Caco-2 (cell line): ENCODE measurements at regions not wholly inside any gene's neighbourhood (a gene's known extent, or its start where the extent isn't known, plus 50 kb on each side); places are given as distances from the start of the nearest gene placed in this dataset.

Experiments
- BruUV-seq: library from RNA; stranded (reverse); fragments of 400-500 nt; replicated peaks from 2 replicates; lab custom pipeline; 2021; lab: Mats Ljungman, UMichigan
- CTCF ChIA-PET: fragments of 300-600 bp; sonication (Branson Sonifier 250); formaldehyde crosslinking; loops from one replicate; lab custom pipeline; 2022; ENCODE audit warnings: antibody characterized with exemption; lab: Charles Lee
- POLR2A ChIA-PET: fragments of 300-600 bp; sonication (Branson Sonifier 250); formaldehyde crosslinking; loops from one replicate; lab custom pipeline; 2022; ENCODE audit warnings: antibody characterized with exemption; lab: Charles Lee
- DNase-seq, 2 experiments: peaks; one replicate each; pipeline versions ENCODE4 v3.0.0 to v3.0.0-alpha.2; 2020 to 2022
- H3K27me3 ChIP-seq: replicated peaks from 2 replicates; pipeline ENCODE4 v1.6.0; 2011; ENCODE audit warnings: low read length; ENCODE audit not compliant: control insufficient read depth, insufficient read depth
- H3K36me3 ChIP-seq: 2 replicates; pipeline ENCODE4 v1.5.1; 2011; ENCODE audit warnings: low read length; ENCODE audit not compliant: control insufficient read depth, insufficient read depth
- H3K4me1 ChIP-seq: fragments of 250-450 bp; sonication (Bioruptor Pico); 2 replicates; pipeline ENCODE4 v1.5.1; 2020; ENCODE audit warnings: mild to moderate bottlenecking
- H3K4me3 ChIP-seq: 2 replicates; pipeline ENCODE4 v1.5.1; 2011; ENCODE audit warnings: low read depth, mild to moderate bottlenecking, control low read depth, low read length
- H3K9me3 ChIP-seq: fragments of 250-450 bp; sonication (Bioruptor Pico); 2 replicates; pipeline ENCODE4 v1.5.1; 2020; ENCODE audit warnings: mild to moderate bottlenecking, moderate library complexity
- H3K27ac Mint-ChIP-seq: one replicate; pipeline ENCODE4 v1.8.0; 2022; ENCODE audit warnings: mixed read lengths; ENCODE audit not compliant: unreplicated experiment
- H3K27me3 Mint-ChIP-seq: one replicate; pipeline ENCODE4 v1.8.0; 2022; ENCODE audit warnings: mixed read lengths; ENCODE audit not compliant: insufficient read depth, unreplicated experiment
- H3K36me3 Mint-ChIP-seq: one replicate; pipeline ENCODE4 v1.8.0; 2022; ENCODE audit warnings: mild to moderate bottlenecking, mixed read lengths; ENCODE audit not compliant: insufficient read depth, unreplicated experiment
- H3K4me1 Mint-ChIP-seq: one replicate; pipeline ENCODE4 v1.8.0; 2022; ENCODE audit warnings: low read depth, mixed read lengths; ENCODE audit not compliant: unreplicated experiment
- H3K4me3 Mint-ChIP-seq: one replicate; pipeline ENCODE4 v1.8.0; 2022; ENCODE audit warnings: mild to moderate bottlenecking, moderate library complexity, mixed read lengths; ENCODE audit not compliant: unreplicated experiment
- H3K9me3 Mint-ChIP-seq: one replicate; pipeline ENCODE4 v1.8.0; 2022; ENCODE audit warnings: mixed read lengths; ENCODE audit not compliant: unreplicated experiment
- intact Hi-C: fragments of 100-400 bp; cut with micrococcal nuclease; formaldehyde crosslinking; loops from one replicate; pipeline ENCODE4 v1.10.0; 2022; ENCODE audit not compliant: unreplicated experiment
- TF ChIP-seq, protein P1 (sequence below), 2 experiments: fragments of 200-600 bp in 1 of 2; IDR thresholded peaks; 1 replicate in 1 of 2; 2 replicates in 1 of 2; pipeline versions ENCODE4 v1.5.1 to v1.8.0; 2011 to 2022; ENCODE audit warnings: antibody characterized with exemption in 1 of 2, control low read depth in 1 of 2, inconsistent platforms in 1 of 2, low read depth in 1 of 2, low read length in 1 of 2, mild to moderate bottlenecking in 1 of 2, moderate library complexity in 1 of 2; ENCODE audit not compliant: insufficient read depth in 1 of 2, severe bottlenecking in 1 of 2, unreplicated experiment in 1 of 2

DNA sequence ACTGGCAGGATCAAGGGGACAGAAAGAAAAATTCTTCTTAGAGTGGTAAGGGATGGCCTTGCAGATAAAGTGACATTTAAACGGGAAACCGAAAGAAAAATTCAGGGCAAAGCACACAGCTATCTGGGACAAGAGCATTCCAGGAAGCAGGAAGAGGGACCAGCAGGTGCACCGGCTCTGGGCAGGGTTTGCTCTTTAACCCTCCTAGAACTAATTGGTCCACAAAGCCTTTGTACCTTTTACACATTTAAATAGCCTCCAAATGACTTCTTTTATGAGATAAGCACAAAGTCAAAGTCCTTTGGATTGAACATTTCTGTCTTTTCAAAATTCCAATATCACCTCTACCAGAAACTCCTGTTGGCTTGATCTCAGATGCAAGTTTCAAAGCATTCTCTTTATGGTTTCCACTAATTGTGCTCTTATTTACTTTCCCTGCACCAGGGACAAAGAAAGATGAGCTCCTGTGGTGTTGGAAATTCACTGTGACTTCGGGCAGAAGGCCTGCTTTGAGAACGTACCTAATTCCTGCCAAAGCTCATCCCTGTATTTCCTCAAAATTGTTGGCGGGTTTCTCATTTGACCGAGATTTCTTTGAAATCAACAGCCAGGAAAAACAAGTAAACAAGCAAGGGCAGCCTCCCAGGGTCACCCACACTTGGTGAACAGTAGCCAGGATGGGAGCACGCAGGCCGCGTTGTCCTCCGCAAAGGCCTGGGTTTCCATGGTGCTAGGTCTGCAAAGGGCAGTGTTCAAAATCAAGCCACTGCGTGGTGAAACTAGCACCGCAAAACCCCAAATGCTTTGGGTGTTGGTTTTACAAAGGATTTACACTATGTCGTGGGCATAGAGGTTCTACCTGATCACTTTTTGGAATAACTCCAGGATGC, 98.6 kb downstream of the IRS2 start:
- DNase-seq = no peak
- TF ChIP-seq, protein P1, sequence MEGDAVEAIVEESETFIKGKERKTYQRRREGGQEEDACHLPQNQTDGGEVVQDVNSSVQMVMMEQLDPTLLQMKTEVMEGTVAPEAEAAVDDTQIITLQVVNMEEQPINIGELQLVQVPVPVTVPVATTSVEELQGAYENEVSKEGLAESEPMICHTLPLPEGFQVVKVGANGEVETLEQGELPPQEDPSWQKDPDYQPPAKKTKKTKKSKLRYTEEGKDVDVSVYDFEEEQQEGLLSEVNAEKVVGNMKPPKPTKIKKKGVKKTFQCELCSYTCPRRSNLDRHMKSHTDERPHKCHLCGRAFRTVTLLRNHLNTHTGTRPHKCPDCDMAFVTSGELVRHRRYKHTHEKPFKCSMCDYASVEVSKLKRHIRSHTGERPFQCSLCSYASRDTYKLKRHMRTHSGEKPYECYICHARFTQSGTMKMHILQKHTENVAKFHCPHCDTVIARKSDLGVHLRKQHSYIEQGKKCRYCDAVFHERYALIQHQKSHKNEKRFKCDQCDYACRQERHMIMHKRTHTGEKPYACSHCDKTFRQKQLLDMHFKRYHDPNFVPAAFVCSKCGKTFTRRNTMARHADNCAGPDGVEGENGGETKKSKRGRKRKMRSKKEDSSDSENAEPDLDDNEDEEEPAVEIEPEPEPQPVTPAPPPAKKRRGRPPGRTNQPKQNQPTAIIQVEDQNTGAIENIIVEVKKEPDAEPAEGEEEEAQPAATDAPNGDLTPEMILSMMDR (IDR thresholded peaks at IDR 0.05; ENCODE audit: insufficient read depth in 1 of 2, low read depth in 1 of 2, low read length in 1 of 2, severe bottlenecking in 1 of 2, unreplicated experiment in 1 of 2) = no peak
- H3K4me3 Mint-ChIP-seq = no peak overlapping the region
- Histone ChIP-seq H3K36me3 (no peaks in the 10 kb centered on the region), H3K9me3 (no peaks in the 10 kb centered on the region), H3K27me3 (no peaks in the 10 kb centered on the region), H3K4me3 (no peak overlapping the region), H3K4me1 (no peaks in the 10 kb centered on the region)
- BruUV-seq = no TSS peak
- no peak overlapping the region for H3K27ac Mint-ChIP-seq
- ChIA-PET CTCF (no interaction called here), POLR2A (no interaction called here)
- intact Hi-C loops = no loop called here
- peaks cover 6% of the 10 kb centered on the region for H3K4me1 Mint-ChIP-seq
- H3K9me3 Mint-ChIP-seq = no peaks in the 10 kb centered on the region
- peaks cover 2% of the 10 kb centered on the region for H3K27me3 Mint-ChIP-seq
- no peaks in the 10 kb centered on the region for H3K36me3 Mint-ChIP-seq

DNA sequence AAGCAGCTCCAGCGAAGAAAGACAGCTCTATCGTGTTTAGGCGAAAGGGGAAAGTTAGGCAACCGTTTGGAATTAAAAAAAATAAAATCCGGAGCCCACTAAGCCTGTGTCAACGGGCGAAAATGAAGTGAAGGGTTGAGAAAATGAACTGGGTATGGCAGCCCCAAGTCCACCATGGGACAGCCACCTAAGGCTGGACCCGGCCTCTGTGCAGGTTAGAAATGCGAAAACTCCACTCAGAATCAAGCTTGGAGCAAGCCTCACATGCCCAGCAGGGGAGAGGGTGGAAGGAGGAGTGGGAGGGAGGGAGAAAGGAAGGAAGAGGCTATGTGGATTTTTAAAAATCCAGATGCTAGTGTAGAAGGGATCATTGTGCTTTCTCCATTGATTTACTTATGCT, 101.2 kb downstream of the IRS2 start:
- Mint-ChIP-seq H3K27ac (no peak overlapping the region), H3K36me3 (no peaks in the 10 kb centered on the region), H3K27me3 (peaks cover 7% of the 10 kb centered on the region), H3K4me3 (no peak overlapping the region), H3K9me3 (no peaks in the 10 kb centered on the region), H3K4me1 (peaks cover 6% of the 10 kb centered on the region)
- ChIA-PET POLR2A (no interaction called here), CTCF (no interaction called here)
- Histone ChIP-seq H3K4me1 (no peaks in the 10 kb centered on the region), H3K36me3 (no peaks in the 10 kb centered on the region), H3K9me3 (no peaks in the 10 kb centered on the region), H3K27me3 (no peaks in the 10 kb centered on the region), H3K4me3 (no peak overlapping the region)
- DNase-seq = no peak
- intact Hi-C loops = loop anchor here (1.0 kb wide), 1 partner anchor 724 kb away; no protein-coding TSS in a partner anchor
- TF ChIP-seq, protein P1 (IDR thresholded peaks at IDR 0.05; ENCODE audit: insufficient read depth in 1 of 2, low read depth in 1 of 2, low read length in 1 of 2, severe bottlenecking in 1 of 2, unreplicated experiment in 1 of 2) = no peak
- BruUV-seq = no TSS peak

DNA sequence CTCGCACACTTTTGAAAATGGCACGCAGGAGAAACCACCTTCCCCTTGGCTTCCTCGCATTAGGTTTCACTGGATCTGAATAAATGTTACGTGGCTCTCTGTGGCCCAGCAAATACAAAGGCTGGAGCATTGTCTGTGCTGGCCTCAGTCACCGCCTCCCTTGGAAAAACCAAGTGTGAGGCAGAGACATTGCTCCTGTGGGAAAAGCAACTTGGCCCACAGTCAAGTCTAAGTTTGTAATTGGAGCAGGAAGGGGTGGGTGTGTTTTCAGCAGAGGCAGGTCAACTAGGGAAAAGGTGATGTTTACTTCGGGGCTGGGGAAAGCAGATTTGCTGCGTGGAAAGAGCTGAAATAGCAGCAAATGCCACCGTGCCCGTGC, 101.6 kb downstream of the IRS2 start:
- H3K36me3 ChIP-seq = no peaks in the 10 kb centered on the region
- DNase-seq = no peak
- H3K9me3 Mint-ChIP-seq = no peaks in the 10 kb centered on the region
- no peaks in the 10 kb centered on the region for H3K9me3 ChIP-seq
- TF ChIP-seq, protein P1 (IDR thresholded peaks at IDR 0.05; ENCODE audit: insufficient read depth in 1 of 2, low read depth in 1 of 2, low read length in 1 of 2, severe bottlenecking in 1 of 2, unreplicated experiment in 1 of 2) = no peak
- ChIA-PET CTCF (no interaction called here), POLR2A (no interaction called here)
- BruUV-seq = no TSS peak
- no peaks in the 10 kb centered on the region for H3K36me3 Mint-ChIP-seq
- no peaks in the 10 kb centered on the region for H3K4me1 ChIP-seq
- peaks cover 7% of the 10 kb centered on the region for H3K27me3 Mint-ChIP-seq
- H3K4me1 Mint-ChIP-seq = peaks cover 6% of the 10 kb centered on the region
- H3K4me3 Mint-ChIP-seq = no peak overlapping the region
- H3K27ac Mint-ChIP-seq = no peak overlapping the region
- intact Hi-C loops = loop anchor here (1.0 kb wide), 1 partner anchor 724 kb away; no protein-coding TSS in a partner anchor
- H3K4me3 ChIP-seq = no peak overlapping the region
- no peaks in the 10 kb centered on the region for H3K27me3 ChIP-seq
